ENCODE measurements at regions not wholly inside any gene's neighbourhood (a gene's known extent, or its start where the extent isn't known, plus 50 kb on each side); places are given as distances from the start of the nearest gene placed in this dataset.

GRCh38 chr3:31462050-31462569, 70.6 kb upstream of the STT3B start:
- H4K5ac ChIP-seq (ENCODE audit: insufficient read length, low read depth, low read length), result no peak overlapping the region
- H2BK20ac ChIP-seq (ENCODE audit: low read depth, low read length, poor library complexity, severe bottlenecking), result no peak overlapping the region
- no peak overlapping the region for H3K4ac ChIP-seq (ENCODE audit: low read depth, low read length)
- Mint-ChIP-seq H3K27me3 (ENCODE audit: low read depth) (no peaks in the 10 kb centered on the region), H3K36me3 (ENCODE audit: insufficient read depth in 1 of 3, low read depth in 3 of 3) (no peaks in the 10 kb centered on the region), H3K4me1 (peaks cover 27 to 30% of the 10 kb centered on the region in 2 experiments), H3K4me3 (no peak overlapping the region), H3K27ac (no peak overlapping the region; a peak in 1 of 7 replicates), H3K9me3 (no peaks in the 10 kb centered on the region)
- no peaks in the 10 kb centered on the region for H4K20me1 ChIP-seq (ENCODE audit: control insufficient read depth, insufficient read depth, insufficient read length)
- no peak overlapping the region for H3K23ac ChIP-seq (ENCODE audit: insufficient read length, low read depth, low read length)
- H3K4me2 ChIP-seq (ENCODE audit: insufficient read depth, insufficient read length, low read length), result no peak overlapping the region
- no peak overlapping the region for H3K14ac ChIP-seq (ENCODE audit: insufficient read depth, low read length)
- H3K27ac ChIP-seq (ENCODE audit: insufficient read length, low read depth, low read length), result no peak overlapping the region
- no peak overlapping the region for H4K8ac ChIP-seq (replicated peaks; ENCODE audit: insufficient read length, low read depth, low read length)
- no peak overlapping the region for H3K56ac ChIP-seq (ENCODE audit: insufficient read length, low read depth, low read length)
- no peaks in the 10 kb centered on the region for H3K79me2 ChIP-seq (ENCODE audit: insufficient read depth, low read length)
- WGBS (ENCODE audit: extremely low coverage, insufficient read length, low lambda C conversion rate), result no CpG with 5 or more reads among the region's 4 CpGs
- H4K91ac ChIP-seq (ENCODE audit: insufficient read length, low read depth, low read length), result no peak overlapping the region
- no peak overlapping the region for H3K9ac ChIP-seq (ENCODE audit: extremely low read depth, insufficient read length, low read length)
- H2BK120ac ChIP-seq (ENCODE audit: low read depth, low read length, poor library complexity, severe bottlenecking), result no peak overlapping the region
- peak; percentile 29; the same call in 2 of the 3 replicates for TF ChIP-seq CTCF (conservative IDR thresholded peaks at IDR 0.05)
- no peak overlapping the region for H2BK12ac ChIP-seq (ENCODE audit: insufficient read length, low read depth, low read length)
- H3K18ac ChIP-seq (ENCODE audit: insufficient read length, low read depth, low read length), result no peak overlapping the region
- no peaks in the 10 kb centered on the region for H3K23me2 ChIP-seq (ENCODE audit: insufficient read length, low read depth, low read length, poor library complexity, severe bottlenecking)
- no peak overlapping the region for H2BK15ac ChIP-seq (ENCODE audit: low read depth, low read length)
- H2BK5ac ChIP-seq (ENCODE audit: insufficient read length, low read length), result no peak overlapping the region
- no peaks in the 10 kb centered on the region for H3K27me3 ChIP-seq (ENCODE audit: insufficient read depth, low read length)
- H2AFZ ChIP-seq (ENCODE audit: low read length), result no peak overlapping the region
- H3K79me1 ChIP-seq (ENCODE audit: insufficient read depth, low read depth, low read length, poor library complexity, severe bottlenecking), result no peaks in the 10 kb centered on the region
- H2AK5ac ChIP-seq (ENCODE audit: insufficient read length, low read length), result no peak overlapping the region
- H3K9me3 ChIP-seq (ENCODE audit: control insufficient read depth, low read depth, low read length), result no peaks in the 10 kb centered on the region
- H3K4me1 ChIP-seq (ENCODE audit: insufficient read depth, low read length), result no peaks in the 10 kb centered on the region; the same call in 1 of the 2 replicates
- H3T11ph ChIP-seq (ENCODE audit: low read length), result no peak overlapping the region
- DNase-seq, result no peak
